BLaER1 treated with 17β-estradiol and CSF1 and Interleukin-3, amounts not matched to agents 10 nM and 100 nM (cell line): ENCODE measurements at regions not wholly inside any gene's neighbourhood (a gene's known extent, or its start where the extent isn't known, plus 50 kb on each side); places are given as distances from the start of the nearest gene placed in this dataset.

Source experiments
- H3K27ac ChIP-seq, 11 experiments: shearing (Covaris generic); formaldehyde crosslinking; 2 replicates each; pipeline ENCODE4 v1.8.1; 2022
- H3K27me3 ChIP-seq, 11 experiments: shearing (Covaris generic); formaldehyde crosslinking; 2 replicates each; pipeline ENCODE4 v1.8.1; 2022
- H3K36me3 ChIP-seq, 11 experiments: shearing (Covaris generic); formaldehyde crosslinking; 2 replicates each; pipeline ENCODE4 v1.8.1; 2022
- H3K4me1 ChIP-seq, 10 experiments: shearing (Covaris generic); formaldehyde crosslinking; 2 replicates each; pipeline ENCODE4 v1.8.1; 2022
- H3K4me2 ChIP-seq, 11 experiments: shearing (Covaris generic); formaldehyde crosslinking; 2 replicates each; pipeline ENCODE4 v1.8.1; 2022
- H3K4me3 ChIP-seq, 10 experiments: shearing (Covaris generic); formaldehyde crosslinking; 2 replicates each; pipeline ENCODE4 v1.8.1; 2022
- H3K9ac ChIP-seq, 11 experiments: shearing (Covaris generic); formaldehyde crosslinking; 2 replicates each; pipeline ENCODE4 v1.8.1; 2022
- H3K9me3 ChIP-seq, 11 experiments: shearing (Covaris generic); formaldehyde crosslinking; replicated peaks in 1 of 11; 2 replicates each; pipeline ENCODE4 v1.8.1; 2022
- H4K20me1 ChIP-seq, 11 experiments: shearing (Covaris generic); formaldehyde crosslinking; 2 replicates each; pipeline ENCODE4 v1.8.1; 2022
- Cebpa-rat ChIP-seq, 11 experiments: shearing (Covaris generic); IDR thresholded peaks; 2 replicates each; pipeline ENCODE4 v1.8.1; 2022

GRCh38 chr17:14460516-14461226 is 159.8 kb downstream of the HS3ST3B1 start:
- H3K9ac ChIP-seq = no peak overlapping the region
- H3K4me3 ChIP-seq = no peak overlapping the region
- no peak overlapping the region for H3K27ac ChIP-seq
- H3K9me3 ChIP-seq = peaks cover 7 to 48% (median 32%) of the 10 kb centered on the region in 11 experiments; a peak in 18 of 22 replicates
- no peak for TF ChIP-seq Cebpa-rat (IDR thresholded peaks at IDR 0.05)
- peaks cover 0 to 98% (median 52%) of the 10 kb centered on the region in 10 experiments; a peak in 15 of 20 replicates for H3K4me1 ChIP-seq
- H4K20me1 ChIP-seq = no peaks in the 10 kb centered on the region
- H3K36me3 ChIP-seq = no peaks in the 10 kb centered on the region; a peak in 1 of 22 replicates
- H3K4me2 ChIP-seq = peak overlapping the region in 7 of 11 experiments; percentile 9 to 85 (median 71); a peak in 14 of 22 replicates
- no peaks in the 10 kb centered on the region for H3K27me3 ChIP-seq

DNA sequence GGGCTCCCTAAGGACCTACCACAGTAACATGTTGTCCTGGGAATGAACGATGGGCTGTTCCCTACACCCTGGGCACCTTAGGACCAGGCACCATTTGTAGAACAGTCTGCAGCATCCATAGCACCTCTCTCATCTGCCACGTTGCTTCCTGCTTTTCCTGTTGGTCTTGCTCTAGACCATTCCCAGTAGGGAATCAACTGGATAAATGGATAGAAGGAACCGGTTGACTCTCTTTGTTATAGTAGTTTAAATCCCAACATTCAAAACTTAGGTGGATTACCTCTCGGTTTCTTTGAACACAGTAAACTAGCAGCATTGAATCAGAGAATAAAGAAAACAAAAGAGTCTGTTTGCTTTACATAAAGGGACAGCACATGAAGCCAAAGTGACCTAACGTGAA is 159.1 kb downstream of the HS3ST3B1 start:
- Histone ChIP-seq H3K9ac (no peak overlapping the region), H3K36me3 (no peaks in the 10 kb centered on the region; a peak in 1 of 22 replicates), H3K27me3 (no peaks in the 10 kb centered on the region), H3K4me1 (peaks cover under 1 to 94% (median 52%) of the 10 kb centered on the region in 10 experiments; a peak in 16 of 20 replicates), H3K27ac (peak overlapping the region in 2 of 11 experiments; percentile 9 to 20; a peak in 1 of 22 replicates), H3K4me2 (peak overlapping the region in 8 of 11 experiments; percentile 9 to 85 (median 60); a peak in 16 of 22 replicates), H3K4me3 (no peak overlapping the region), H4K20me1 (no peaks in the 10 kb centered on the region), H3K9me3 (peaks cover 11 to 46% (median 33%) of the 10 kb centered on the region in 11 experiments; a peak in 19 of 22 replicates)
- no peak for TF ChIP-seq Cebpa-rat (IDR thresholded peaks at IDR 0.05)

DNA sequence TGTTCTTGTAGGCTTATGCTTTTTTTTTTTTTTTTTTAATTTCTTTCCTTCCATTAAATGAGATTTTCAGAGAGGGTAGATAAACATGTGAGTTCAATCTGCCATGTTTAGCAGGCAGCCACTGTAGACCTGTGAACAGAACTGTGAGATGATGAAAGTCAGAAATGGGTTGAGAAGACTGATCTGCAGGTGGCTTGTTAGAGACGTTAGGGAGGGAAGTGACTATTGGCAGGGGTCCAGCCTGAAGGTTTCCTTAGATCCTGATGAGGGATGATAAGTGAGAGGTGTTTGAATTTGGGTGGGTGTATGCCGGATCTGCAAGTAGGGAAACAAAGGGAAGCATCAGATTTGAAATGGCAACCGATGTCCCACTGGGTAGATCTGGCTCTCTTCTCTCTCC is 157.8 kb downstream of the HS3ST3B1 start:
- Histone ChIP-seq H3K27ac (peak overlapping the region in 3 of 11 experiments; percentile 1 to 32 (median 30); a peak in 3 of 22 replicates), H3K4me1 (peaks cover 6 to 94% (median 54%) of the 10 kb centered on the region in 10 experiments; a peak in 17 of 20 replicates), H3K9ac (no peak overlapping the region), H3K4me2 (peak overlapping the region in 9 of 11 experiments; percentile 18 to 85 (median 56); a peak in 16 of 22 replicates), H3K27me3 (no peaks in the 10 kb centered on the region), H3K36me3 (no peaks in the 10 kb centered on the region; a peak in 1 of 22 replicates), H3K4me3 (no peak overlapping the region), H4K20me1 (no peaks in the 10 kb centered on the region), H3K9me3 (peaks cover 15 to 53% (median 39%) of the 10 kb centered on the region in 11 experiments; a peak in 19 of 22 replicates)
- no peak for TF ChIP-seq Cebpa-rat (IDR thresholded peaks at IDR 0.05)

- H3K4me2 ChIP-seq = peak overlapping the region in 6 of 11 experiments; percentile 1 to 59 (median 14); a peak in 1 of 22 replicates
- peaks cover 6 to 94% (median 49%) of the 10 kb centered on the region in 10 experiments; a peak in 17 of 20 replicates for H3K4me1 ChIP-seq
- no peak for TF ChIP-seq Cebpa-rat (IDR thresholded peaks at IDR 0.05)
- peaks cover 7 to 45% (median 24%) of the 10 kb centered on the region in 11 experiments; a peak in 15 of 22 replicates for H3K9me3 ChIP-seq
- no peaks in the 10 kb centered on the region for H4K20me1 ChIP-seq
- no peak overlapping the region for H3K27ac ChIP-seq
- H3K9ac ChIP-seq = no peak overlapping the region
- H3K27me3 ChIP-seq = no peaks in the 10 kb centered on the region
- H3K36me3 ChIP-seq = no peaks in the 10 kb centered on the region; a peak in 1 of 22 replicates
- H3K4me3 ChIP-seq = no peak overlapping the region
These were observed 153.9 kb downstream of the HS3ST3B1 start for GRCh38 chr17:14454746-14455145.

DNA sequence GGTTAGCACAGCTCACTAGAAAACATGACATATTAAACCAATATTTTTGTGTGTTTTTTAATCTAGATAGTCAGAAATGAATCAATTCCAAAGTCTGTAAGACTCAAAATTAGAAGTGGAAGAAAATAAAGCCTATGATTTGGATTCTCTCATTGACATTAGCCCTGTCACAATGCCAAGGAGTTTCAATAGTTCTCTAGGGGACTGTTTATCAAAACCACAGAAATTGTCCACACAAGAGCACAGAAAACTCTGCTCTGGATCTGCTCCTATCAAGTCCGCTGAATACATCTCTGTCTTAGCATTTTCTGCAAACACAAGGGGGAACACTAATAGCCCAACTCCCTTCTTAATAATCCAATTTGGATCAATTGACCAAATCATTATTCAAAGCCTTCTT is 152.0 kb downstream of the HS3ST3B1 start:
- Histone ChIP-seq H4K20me1 (no peaks in the 10 kb centered on the region), H3K4me1 (peaks cover 6 to 94% (median 49%) of the 10 kb centered on the region in 10 experiments; a peak in 17 of 20 replicates), H3K4me2 (peak overlapping the region in 8 of 11 experiments; percentile 26 to 81 (median 51); a peak in 16 of 22 replicates), H3K9ac (no peak overlapping the region), H3K27me3 (no peaks in the 10 kb centered on the region), H3K36me3 (no peaks in the 10 kb centered on the region; a peak in 1 of 22 replicates), H3K4me3 (no peak overlapping the region), H3K27ac (no peak overlapping the region), H3K9me3 (peaks cover 3 to 40% (median 22%) of the 10 kb centered on the region in 11 experiments; a peak in 15 of 22 replicates)
- TF ChIP-seq Cebpa-rat (IDR thresholded peaks at IDR 0.05) = no peak

- Histone ChIP-seq H3K27me3 (no peaks in the 10 kb centered on the region), H3K4me3 (no peak overlapping the region), H3K9me3 (peaks cover 0 to 30% (median 15%) of the 10 kb centered on the region in 11 experiments; a peak in 12 of 22 replicates), H3K4me2 (peak overlapping the region in 4 of 11 experiments; percentile 41 to 81 (median 62); a peak in 7 of 22 replicates), H3K4me1 (peaks cover 6 to 94% (median 54%) of the 10 kb centered on the region in 10 experiments; a peak in 18 of 20 replicates), H3K27ac (no peak overlapping the region), H3K36me3 (no peaks in the 10 kb centered on the region), H3K9ac (no peak overlapping the region), H4K20me1 (no peaks in the 10 kb centered on the region)
- TF ChIP-seq Cebpa-rat (IDR thresholded peaks at IDR 0.05) = no peak
These were observed 150.9 kb downstream of the HS3ST3B1 start for GRCh38 chr17:14451729-14452191.

DNA sequence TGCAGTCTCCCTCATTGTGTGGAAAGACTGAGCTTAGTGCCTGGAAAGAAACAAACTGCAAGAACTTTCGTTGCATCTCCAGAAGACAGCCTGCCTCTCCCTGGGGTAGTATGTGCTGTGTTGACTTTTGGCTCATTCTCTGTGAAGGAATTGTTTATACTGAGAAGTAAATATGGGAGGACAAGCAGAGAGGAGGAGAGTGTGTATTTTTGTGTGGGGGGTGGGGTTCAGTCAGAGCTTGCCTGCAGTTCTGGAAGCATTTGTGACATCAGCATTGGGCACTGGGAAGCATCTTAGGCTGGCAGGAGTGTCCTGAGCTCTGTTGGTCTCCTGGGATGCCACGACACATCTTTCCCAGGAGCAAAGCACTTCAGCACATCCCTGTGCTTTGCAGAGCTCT is 147.9 kb downstream of the HS3ST3B1 start:
- Histone ChIP-seq H3K4me3 (no peak overlapping the region), H3K9ac (no peak overlapping the region), H3K27me3 (no peaks in the 10 kb centered on the region), H4K20me1 (no peaks in the 10 kb centered on the region), H3K9me3 (peaks cover 0 to 20% (median 9%) of the 10 kb centered on the region in 11 experiments; a peak in 11 of 22 replicates), H3K4me2 (peak overlapping the region in 8 of 11 experiments; percentile 53 to 86 (median 80); a peak in 16 of 22 replicates), H3K27ac (no peak overlapping the region), H3K4me1 (peaks cover 0 to 94% (median 64%) of the 10 kb centered on the region in 10 experiments; a peak in 16 of 20 replicates), H3K36me3 (no peaks in the 10 kb centered on the region; a peak in 1 of 22 replicates)
- no peak for TF ChIP-seq Cebpa-rat (IDR thresholded peaks at IDR 0.05)

DNA sequence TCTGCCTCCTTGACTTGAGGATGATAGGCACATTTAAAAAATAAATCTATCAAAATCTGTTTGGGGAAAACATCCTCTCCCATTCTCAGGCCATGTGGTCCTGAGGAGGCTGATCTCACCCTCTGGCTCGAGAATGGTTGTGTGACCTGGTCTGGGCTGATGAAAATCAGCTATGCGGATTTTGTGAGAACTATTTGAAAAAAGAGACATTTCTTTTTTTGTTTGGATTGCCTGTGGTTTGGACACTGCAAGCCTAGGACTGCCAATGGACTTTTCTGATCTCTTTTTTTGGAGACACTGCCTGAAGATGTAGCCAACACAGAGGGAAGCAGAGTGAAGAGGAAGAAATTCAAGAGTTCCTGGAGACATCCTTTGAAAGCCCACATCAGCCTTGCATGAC is 145.9 kb downstream of the HS3ST3B1 start:
- peaks cover 0 to 89% (median 51%) of the 10 kb centered on the region in 10 experiments; a peak in 16 of 20 replicates for H3K4me1 ChIP-seq
- no peaks in the 10 kb centered on the region for H3K27me3 ChIP-seq
- peak overlapping the region in 2 of 10 experiments; percentile 17 to 29; a peak in 2 of 20 replicates for H3K4me3 ChIP-seq
- TF ChIP-seq Cebpa-rat (IDR thresholded peaks at IDR 0.05) = no peak
- peak overlapping the region in 9 of 11 experiments; percentile 43 to 86 (median 79); a peak in 17 of 22 replicates for H3K4me2 ChIP-seq
- H3K27ac ChIP-seq = peak overlapping the region in 4 of 11 experiments; percentile 29 to 56 (median 46); a peak in 8 of 22 replicates
- H3K36me3 ChIP-seq = no peaks in the 10 kb centered on the region; a peak in 1 of 22 replicates
- H3K9ac ChIP-seq = peak overlapping the region in 3 of 11 experiments; percentile 24 to 48 (median 24); a peak in 3 of 22 replicates
- no peaks in the 10 kb centered on the region for H4K20me1 ChIP-seq
- H3K9me3 ChIP-seq = peaks cover 0 to 24% (median 10%) of the 10 kb centered on the region in 11 experiments; a peak in 11 of 22 replicates
